ENCODE measurements at regions not wholly inside any gene's neighbourhood (a gene's known extent, or its start where the extent isn't known, plus 50 kb on each side); places are given as distances from the start of the nearest gene placed in this dataset.

- no peak for TF ChIP-seq CTCF (IDR thresholded peaks at IDR 0.05)
- TF ChIP-seq POLR2A (IDR thresholded peaks at IDR 0.05): no peak
These were observed 97.3 kb downstream of the MTNR1A start for GRCh38 chr4:186458050-186458449.

Data from suprapubic skin (tissue), 3 donors.